Fibroblast of skin of left biceps (primary cell): ENCODE measurements at regions not wholly inside any gene's neighbourhood (a gene's known extent, or its start where the extent isn't known, plus 50 kb on each side); places are given as distances from the start of the nearest gene placed in this dataset.

ENCODE experiments used
- DNase-seq, 2 experiments: peaks; one replicate each; pipeline ENCODE4 v3.0.0-alpha.2; 2013; ENCODE audit warnings: low read depth in 2 of 2

DNA sequence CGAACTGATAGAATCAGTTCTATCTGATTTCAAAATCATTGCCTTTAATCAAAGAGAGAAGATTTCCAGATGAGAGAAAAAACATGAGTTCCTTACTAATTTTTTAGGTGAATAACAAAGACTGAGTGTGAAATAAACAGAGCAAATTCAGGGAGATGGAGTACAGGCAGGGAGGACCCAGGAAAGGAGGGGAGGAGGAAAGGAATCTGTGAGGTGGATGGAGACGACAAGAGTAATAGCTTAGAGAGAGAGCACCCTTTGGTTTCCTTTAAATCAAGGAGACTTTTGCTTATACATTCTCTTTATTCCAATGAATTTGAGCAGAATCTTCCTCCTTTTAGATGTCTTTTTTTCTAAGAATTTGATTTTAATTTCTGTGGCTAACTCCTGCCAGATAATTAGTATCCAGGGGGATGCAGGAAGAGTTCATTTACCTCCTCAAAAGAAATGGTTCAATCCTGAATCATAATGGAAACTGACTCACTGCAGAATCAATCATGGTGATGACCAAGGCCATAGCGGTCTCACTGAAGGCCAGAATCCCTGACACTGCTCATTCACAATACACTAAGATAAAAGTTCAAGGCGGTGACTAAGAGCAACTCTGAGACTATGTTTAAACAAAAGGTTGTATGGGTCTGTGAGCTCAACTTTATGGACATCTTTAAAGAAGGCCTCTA, 234.0 kb upstream of the ZC3H12C start:
- no peak for DNase-seq

DNA sequence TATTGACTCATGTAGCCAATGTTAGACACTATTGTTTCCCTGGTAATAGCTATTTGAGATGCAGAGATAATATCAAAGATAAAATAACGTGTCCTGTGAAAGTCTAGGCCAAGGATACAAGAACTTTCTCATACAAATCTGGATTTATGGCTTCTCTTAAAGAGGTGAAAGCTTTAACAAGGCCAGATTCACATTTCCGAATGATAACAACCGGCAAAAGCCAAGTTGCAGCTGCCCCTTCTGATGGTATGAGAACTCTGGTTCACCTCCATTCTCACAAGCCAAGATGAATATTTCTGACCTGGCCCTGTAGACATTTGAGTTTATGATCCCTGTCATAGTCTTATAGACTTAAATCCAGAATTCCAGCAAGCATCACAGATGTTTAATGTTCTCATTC, 230.4 kb upstream of the ZC3H12C start:
- no peak for DNase-seq

DNA sequence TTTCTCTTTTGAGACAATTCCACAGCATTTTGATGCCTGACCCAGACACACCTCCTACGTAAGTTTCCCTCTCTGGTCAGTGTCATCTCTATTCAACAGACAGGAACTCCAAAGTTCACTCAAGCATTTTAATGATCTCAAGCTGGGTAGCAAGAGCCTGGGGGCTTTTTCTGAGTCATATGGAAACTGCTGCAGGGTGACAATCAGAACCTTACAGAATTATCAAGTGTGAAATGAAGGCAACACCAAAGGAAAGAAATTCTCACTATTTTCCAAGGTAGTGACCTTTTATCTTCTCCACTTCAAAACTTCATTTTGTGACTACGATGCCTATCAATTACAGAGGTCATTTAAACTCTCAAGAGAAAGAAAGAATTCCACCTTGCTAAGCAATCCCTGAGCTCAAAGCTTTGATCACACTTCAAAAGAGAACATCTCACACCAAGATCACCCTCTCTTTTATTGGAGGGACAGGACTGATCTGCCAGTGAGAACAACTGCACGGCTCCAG, 229.0 kb upstream of the ZC3H12C start:
- DNase-seq: no peak

DNA sequence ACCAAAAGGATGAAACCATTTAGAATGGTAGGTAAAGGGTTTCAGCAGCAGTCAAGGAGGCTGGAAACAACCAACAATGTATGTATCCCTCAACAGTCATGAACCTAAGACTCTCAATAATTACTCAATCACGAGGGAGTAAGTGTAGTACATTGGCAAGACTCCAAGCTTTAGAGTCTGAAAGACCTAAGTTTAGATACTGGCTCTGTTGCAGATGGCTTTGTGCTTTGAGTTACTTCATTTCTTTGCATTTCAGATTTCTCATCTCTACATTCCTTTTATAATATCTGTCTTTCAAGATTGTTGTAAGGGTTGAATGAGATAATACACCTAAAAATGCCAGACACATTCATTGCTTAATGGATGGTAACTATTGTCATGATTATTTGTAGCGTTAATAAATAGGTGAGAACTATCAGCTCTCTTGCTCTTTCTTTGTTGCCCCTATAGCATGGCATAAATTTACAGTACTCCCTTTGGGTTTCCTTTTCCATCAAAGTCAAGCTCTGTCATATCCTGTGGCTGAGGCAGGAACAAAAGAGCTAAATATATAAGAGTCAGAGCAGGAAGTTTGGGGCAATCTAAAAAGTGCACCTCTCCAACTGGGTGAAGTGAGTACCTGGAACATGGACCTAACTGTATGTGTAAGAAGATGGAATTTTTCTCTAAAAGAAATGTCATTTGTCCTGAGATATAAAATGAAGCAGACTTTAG, 228.2 kb upstream of the ZC3H12C start:
- peak; percentile 36 to 39 for DNase-seq

DNA sequence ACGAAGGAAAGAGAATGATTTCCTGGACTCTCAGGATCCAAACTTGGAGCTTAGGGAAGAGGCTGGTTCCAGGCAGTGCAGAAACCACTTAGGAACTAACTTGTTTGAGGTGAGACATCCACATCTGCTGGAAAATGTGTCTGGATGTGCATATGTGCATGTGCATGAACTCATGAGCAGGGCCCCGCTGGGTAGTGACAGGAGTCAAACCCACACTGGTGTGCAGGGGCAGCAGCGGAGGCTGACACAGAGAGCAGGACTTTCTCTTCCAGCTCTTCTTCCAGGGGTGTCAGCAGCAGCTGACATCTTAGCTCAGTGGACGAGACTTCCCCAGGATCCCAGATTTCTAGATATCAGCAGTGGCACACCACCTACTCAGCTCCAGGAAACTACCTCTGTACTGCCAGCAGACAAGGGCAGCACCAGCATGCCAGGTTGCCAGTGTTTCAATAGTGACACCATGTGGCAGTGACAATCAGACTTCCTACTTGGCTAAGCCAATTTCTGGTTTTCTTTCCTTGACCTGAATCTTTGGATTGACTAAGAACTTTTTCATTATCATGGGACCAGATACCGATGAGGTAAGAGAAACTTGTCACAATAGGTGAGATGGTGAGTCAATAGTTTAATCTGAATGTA, 227.5 kb upstream of the ZC3H12C start:
- no peak for DNase-seq

DNA sequence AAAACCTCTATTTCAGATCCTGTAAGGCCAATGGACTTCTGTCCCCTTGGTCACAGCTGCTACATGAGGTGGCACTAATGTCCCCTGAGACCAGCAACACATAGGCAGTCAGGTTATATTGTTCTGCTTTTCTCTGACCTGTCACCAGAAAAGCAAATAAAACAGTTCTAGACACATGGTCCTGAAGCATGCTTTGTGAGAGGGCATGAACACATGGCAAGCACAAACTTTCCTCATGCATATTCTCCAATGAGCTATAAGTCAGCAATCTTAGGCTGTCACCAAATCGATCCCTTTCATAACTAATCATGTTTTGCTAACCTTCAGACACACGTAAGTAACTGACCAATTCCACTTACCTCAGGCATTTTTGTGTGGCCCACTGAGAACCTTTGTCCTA, 225.4 kb upstream of the ZC3H12C start:
- no peak for DNase-seq

DNA sequence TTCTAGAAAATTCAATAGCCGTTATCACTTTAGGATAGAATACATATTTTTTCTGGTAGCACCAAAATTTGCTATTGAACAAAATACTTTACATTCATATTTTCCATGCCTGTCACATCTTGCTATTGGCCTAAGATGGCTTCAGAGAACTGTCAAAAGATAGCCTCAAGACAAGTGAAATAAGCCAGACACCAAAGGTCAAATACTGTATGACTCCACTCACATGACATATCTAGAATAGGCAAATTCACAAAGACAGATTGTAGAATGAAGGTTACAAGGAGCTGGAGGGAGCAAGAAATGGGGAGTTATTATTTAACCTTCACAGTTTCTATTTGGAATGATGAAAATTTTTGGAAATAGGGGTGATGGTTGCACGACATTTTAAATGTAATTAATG, 223.7 kb upstream of the ZC3H12C start:
- DNase-seq: no peak

DNA sequence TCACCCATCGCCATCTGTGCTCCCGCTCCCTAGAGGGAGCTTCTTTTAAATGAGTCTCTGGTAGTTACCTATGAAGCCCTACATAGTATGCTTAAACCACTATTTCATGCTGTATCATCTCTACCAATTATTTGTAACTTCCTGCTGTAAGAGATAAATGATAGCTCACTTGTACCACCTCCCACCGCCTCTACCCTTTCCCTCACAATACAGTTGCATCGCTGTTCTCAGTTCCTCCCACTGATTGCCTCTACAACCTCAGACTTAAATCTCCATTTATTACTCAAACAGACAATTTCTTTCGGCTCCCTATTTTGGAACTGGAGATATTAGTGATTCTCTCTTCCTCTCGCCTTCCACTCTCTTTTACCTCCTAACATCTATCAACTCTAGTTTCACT, 222.9 kb upstream of the ZC3H12C start:
- no peak for DNase-seq

DNA sequence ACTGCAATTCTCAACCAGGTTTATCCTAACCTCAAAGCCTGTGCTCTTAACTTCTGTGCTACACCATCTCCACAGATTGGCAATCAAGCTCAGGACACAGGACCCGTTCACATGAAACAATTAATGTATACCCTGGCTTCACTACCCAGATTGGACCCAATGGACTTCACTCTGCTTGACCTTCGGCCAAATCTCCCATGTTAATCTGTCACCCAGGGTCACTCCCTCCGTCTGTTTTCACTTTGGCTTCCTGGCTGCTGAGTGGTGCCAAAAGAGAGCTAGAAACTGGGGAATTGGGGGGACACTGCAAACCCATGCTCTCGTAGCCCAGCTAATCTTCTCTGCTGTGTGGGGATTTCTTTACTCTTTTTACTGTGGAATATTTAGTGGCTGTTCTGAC, 216.1 kb upstream of the ZC3H12C start:
- DNase-seq: no peak

DNA sequence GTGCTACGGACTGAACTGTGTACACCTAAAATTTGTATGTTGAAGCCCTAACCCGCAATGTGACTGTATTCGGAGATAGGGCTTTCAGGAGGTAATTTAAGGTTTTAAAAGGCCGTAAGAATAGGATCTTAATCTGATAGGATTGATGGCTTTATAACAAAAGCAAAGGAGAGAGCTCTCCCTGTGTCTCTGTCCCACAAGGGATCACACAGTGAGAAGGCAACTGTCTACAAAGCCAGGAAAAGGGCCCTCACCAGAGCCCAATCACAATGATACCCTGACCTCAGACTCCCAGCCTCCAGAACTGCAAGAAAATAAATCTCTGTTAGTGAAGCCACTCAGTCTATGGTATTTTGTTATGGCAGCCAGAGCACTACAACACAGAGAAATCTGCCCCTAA, 208.7 kb upstream of the ZC3H12C start:
- DNase-seq: no peak

DNA sequence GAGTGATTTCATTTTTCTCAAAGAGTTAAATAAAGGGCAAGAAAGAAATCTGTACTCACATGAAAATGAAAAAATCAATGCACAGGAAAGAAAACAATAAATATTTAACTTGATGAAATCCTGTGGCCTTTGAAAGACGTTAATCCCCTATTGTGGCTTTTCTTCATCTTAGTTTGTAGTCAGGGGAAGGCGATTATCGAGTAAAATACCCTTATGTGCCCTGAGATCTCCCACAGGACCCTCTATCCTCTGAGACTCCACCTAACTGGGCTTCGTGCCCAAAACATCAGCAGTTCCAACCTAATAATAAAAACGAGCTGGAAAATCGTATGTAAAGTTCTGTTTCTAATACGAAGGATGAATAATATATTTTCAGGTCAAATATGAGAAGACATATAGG, 208.2 kb upstream of the ZC3H12C start:
- no peak for DNase-seq

DNA sequence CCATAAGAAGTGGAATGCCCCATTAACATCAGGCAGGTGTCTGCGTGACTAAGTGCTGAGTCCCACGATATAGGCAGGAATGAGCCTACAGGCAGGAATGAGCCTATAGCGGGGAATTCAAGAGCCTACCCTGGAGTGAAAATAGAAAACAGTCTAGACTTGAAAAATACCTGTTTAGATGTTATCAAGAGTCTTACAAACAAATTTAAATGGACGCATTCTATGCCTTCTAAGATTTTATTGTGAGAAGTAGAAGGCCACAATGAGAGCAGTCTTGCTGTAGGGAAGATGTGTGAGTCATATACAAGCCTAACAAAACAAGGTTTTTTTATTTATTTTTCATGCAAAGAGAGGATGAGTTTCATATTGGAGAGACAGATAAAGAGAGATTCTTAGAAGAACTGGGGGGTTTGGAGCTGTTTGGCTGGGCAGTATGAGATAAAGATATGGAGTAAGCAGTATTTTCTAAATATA, 200.8 kb upstream of the ZC3H12C start:
- DNase-seq: no peak

DNA sequence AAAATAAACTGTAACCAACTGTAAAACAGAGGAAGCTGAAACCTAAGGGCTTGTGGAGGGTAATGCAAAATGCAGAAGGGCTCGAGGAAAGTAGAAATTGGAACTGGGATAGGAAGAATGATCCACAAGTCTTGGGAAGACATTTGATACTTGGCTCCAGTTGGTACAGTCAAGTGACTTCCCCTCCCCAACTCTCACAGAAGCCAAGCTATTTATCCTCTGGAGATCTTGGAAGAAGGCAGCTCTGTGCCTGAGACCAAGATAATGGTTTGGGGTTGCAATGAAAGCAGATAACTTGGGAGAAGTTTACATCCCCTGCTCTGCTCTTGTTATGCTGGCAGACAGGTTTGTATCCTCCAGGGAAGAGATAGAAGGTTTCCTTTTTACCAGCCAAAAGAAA, 198.9 kb upstream of the ZC3H12C start:
- DNase-seq: no peak

DNA sequence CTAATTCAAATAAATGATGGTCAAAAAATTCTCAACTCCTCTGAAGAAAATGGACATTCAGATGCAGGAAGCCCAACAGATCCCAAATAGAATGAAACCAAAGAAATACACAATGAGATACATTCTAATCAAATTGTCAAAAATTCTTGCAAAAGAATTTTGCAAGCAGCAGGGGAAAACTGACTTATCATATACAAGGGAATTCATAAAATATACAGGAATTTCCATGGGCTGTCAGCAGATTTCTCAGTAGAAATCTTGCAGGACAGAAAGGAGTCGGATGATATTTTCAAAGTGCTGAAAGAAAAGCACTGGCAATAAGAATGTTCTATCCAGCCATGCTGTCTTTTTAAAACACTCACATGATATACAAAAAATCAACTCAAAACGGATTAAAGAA, 194.6 kb upstream of the ZC3H12C start:
- no peak for DNase-seq

DNA sequence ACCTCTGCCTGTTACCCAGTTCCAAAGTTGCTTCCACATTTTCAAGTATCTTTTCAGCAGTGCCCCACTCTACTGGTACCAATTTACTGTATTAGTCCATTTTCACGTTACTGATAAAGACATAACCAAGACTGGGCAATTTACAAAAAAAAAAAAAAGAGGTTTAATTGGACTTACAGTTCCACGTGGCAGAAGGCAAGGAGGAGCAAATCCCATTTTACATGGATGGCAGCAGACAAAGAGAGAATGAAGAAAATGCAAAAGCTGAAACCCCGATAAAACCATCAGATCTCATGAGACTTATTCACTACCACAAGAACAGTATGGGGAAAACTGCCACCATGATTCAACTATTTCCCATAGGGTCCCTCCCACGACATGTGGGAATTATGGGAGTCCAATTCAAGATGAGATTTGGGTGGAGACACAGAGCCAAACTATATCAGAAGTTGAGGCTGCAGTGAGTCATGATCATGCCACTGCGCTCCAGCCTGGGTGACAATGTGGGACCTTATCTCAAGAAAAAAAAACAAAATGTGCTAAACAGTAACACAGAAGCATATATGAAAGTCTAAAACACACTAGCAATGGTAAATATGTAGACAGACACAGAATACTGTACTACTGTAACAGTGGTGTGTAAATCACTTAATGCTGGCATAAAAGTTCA, 190.3 kb upstream of the ZC3H12C start:
- no peak for DNase-seq

DNA sequence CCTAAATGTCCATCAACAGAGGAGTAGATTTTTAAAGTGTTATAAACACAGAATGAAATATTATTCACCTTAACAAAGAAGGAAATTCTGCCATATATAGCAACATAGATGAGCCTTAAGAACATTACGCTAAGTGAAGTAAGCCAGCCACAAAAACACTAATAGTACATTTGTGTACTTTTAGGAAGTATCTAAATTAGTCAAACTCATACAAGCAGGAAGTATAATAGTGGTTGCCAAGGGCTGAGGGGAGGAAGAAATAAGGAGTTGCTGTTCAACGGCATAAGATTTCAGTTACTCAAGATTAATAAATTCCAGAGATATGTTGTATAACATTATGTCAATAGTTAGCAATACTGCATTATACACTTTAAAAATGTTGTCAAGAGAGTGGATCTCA, 181.7 kb upstream of the ZC3H12C start:
- no peak for DNase-seq

DNA sequence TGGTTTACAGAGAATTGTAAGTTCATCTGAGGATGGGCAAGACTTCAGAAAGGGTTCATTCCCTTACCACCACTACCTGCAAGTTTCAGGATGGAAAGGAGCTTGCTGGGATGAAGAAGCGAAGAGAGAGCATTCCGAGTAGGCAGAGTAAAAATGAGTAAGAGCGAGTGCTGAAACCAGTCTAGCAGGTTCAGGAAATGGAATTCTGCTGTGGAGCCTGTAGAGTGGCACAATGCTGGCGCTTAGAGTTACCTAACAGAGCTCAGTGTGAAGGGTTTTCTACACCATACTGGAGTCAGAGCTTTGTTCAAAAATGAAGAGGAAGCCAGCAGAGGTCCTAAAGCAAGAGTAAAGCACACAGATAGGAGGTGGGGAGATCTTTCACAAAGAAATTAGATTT, 179.2 kb upstream of the ZC3H12C start:
- DNase-seq: no peak

DNA sequence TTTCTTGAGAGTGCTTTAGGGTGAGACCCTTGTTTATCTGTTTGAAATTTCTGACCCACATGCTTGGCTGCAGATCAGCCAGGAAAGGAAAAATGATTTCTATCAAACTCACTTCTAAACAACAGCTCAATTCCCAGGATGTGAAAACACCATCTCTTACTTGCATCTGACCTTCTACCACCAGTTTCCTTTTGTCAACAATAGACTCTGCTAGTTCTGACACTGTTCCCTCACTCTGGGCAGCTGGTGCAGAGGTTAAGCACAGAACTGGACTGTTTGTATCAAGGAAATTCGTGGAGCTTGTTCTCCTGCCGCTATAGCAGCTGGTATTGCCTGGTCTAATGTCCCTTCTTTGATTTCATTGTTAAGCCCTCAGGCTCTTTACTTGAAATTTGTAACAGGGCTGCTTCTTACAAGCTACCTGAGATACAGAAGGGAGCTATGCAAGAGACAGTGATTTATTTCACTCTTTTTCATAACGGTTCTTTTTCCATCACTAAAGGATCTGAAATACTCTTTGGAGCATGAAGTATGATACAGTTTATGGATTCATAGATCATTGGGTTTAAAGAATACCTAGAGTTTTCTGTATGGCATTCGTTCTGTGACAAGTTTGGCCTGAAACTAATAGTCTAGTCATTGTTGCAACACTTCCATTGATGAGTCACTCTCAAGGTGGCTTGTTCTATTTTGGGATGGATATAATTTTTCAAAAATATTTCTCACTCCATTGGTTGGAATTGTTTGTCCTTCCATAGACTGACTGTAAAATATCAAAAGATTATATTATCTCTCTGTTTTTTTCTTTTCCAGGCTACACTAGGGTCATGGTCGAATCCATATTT, 178.2 kb upstream of the ZC3H12C start:
- no peak for DNase-seq

DNA sequence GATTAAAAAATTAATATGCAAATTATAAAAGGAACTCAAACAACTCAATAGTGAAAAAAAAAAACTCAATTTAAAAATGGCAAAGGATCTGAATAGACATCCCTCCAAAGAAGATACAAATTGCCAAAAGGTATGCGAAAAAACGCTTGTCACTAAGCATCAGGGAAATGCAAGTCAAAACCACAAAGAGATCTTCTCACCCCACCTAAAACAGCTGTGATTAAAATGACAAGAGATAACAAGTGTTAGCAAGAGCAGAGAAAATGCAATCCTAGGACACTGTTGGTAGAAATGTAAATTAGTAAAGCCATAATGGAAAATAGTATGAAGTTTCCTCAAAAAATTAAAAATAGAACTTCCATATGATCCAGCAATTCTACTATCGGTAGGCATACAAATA, 166.3 kb upstream of the ZC3H12C start:
- DNase-seq: no peak

DNA sequence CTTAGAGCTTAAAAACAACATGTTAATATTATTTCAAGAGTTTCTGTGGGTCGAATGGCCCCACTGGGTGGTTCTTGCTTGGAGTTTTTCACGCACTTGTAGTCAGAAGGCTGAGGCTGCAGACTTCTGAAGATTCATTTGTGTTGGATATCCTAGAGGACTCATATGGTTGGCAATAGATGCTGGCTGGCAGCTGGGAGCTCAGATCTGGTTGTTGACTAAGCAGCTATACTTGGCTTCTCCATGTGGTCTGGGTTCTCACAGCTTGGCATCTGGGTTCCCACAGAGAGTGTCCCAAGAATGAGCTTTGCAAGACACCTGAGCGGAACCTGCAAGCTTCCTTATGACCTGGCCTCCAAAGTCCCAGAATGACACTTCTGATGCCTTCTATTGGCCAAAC, 163.9 kb upstream of the ZC3H12C start:
- DNase-seq: no peak

DNA sequence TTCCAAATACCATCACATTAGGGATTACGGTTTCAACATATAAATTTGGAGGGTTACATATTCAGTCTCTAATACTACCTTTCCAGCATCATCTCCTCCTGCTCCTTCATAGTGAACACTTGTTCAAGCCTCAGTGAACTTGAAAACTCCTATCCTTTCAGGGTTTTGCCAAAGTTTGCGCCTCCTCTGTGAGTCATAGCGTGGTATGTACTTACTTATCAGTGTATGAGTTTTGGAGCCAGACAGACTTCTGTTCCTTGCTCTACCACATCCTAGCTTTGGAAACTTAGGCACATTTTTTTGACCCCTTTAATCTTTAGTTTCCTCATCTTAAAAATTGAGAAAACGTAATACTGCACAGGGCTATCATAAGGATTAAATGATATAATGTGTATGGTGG, 160.1 kb upstream of the ZC3H12C start:
- no peak for DNase-seq
